IMR-90 (cell line): ENCODE measurements at regions not wholly inside any gene's neighbourhood (a gene's known extent, or its start where the extent isn't known, plus 50 kb on each side); places are given as distances from the start of the nearest gene placed in this dataset.

ENCODE experiments used
- ATAC-seq: fragments of 200-7000 bp; cut with Tn5 transposase; 2 replicates; pipeline ENCODE4 v1.9.1; 2020; ENCODE audit warnings: low read depth, mild to moderate bottlenecking, moderate library complexity
- BruUV-seq: library from RNA; stranded (reverse); fragments of 400-500 nt; replicated peaks from 2 replicates; lab custom pipeline; 2021; lab: Mats Ljungman, UMichigan
- CTCF ChIA-PET: fragments of 300-600 bp; formaldehyde crosslinking; extraction: SDS; loops from one replicate; lab custom pipeline; 2021; ENCODE audit warnings: antibody characterized with exemption; lab: Yijun Ruan, JAX
- POLR2A ChIA-PET: fragments of 300-600 bp; sonication (Branson Sonifier 250); formaldehyde crosslinking; loops from one replicate; lab custom pipeline; 2022; ENCODE audit warnings: antibody characterized with exemption; ENCODE audit not compliant: unreplicated experiment; lab: Charles Lee
- DNase-seq: peaks from one replicate; pipeline ENCODE4 v3.0.0; 2013
- H2AFZ ChIP-seq: replicated peaks from 2 replicates; pipeline ENCODE3; 2013; ENCODE audit warnings: low read length, mild to moderate bottlenecking; ENCODE audit not compliant: poor library complexity
- H2AK5ac ChIP-seq: 2 replicates; pipeline ENCODE4 v1.6.1; 2013; ENCODE audit warnings: low read depth, low read length, inconsistent platforms
- H2AK9ac ChIP-seq: replicated peaks from 2 replicates; pipeline ENCODE3; 2013; ENCODE audit warnings: mild to moderate bottlenecking, low read depth, low read length, moderate library complexity; ENCODE audit not compliant: poor library complexity
- H2BK120ac ChIP-seq: 2 replicates; pipeline ENCODE4 v1.6.1; 2013; ENCODE audit warnings: low read depth, low read length, inconsistent platforms
- H2BK15ac ChIP-seq: 3 replicates; pipeline ENCODE4 v1.6.1; 2013; ENCODE audit warnings: low read depth, low read length, inconsistent platforms
- H2BK20ac ChIP-seq: 2 replicates; pipeline ENCODE4 v1.6.1; 2013; ENCODE audit warnings: low read depth, mild to moderate bottlenecking, inconsistent platforms, low read length, moderate library complexity
- H2BK5ac ChIP-seq: 2 replicates; pipeline ENCODE4 v1.6.1; 2013; ENCODE audit warnings: mild to moderate bottlenecking, low read depth, low read length, inconsistent platforms; ENCODE audit not compliant: poor library complexity, severe bottlenecking
- H3K14ac ChIP-seq: replicated peaks from 2 replicates; pipeline ENCODE4 v1.6.1; 2013; ENCODE audit warnings: low read depth, low read length, inconsistent platforms
- H3K18ac ChIP-seq: 2 replicates; pipeline ENCODE4 v1.6.1; 2013; ENCODE audit warnings: low read depth, low read length, control low read depth
- H3K23ac ChIP-seq: 2 replicates; pipeline ENCODE4 v1.6.1; 2013; ENCODE audit warnings: low read depth, low read length, inconsistent platforms
- H3K27ac ChIP-seq: 2 replicates; pipeline ENCODE4 v1.5.1; 2013; ENCODE audit warnings: mild to moderate bottlenecking, control low read depth, low read length; ENCODE audit not compliant: insufficient read depth
- H3K27me3 ChIP-seq: 2 replicates; pipeline ENCODE4 v1.6.1; 2013; ENCODE audit warnings: low read length; ENCODE audit not compliant: control insufficient read depth, insufficient read depth
- H3K36me3 ChIP-seq: 2 replicates; pipeline ENCODE4 v1.6.1; 2013; ENCODE audit warnings: low read length, mixed read lengths; ENCODE audit not compliant: control insufficient read depth, insufficient read depth
- H3K4ac ChIP-seq: 2 replicates; pipeline ENCODE4 v1.6.1; 2013; ENCODE audit warnings: low read depth, low read length, inconsistent platforms
- H3K4me1 ChIP-seq: 2 replicates; pipeline ENCODE4 v1.6.1; 2013; ENCODE audit warnings: low read length, mixed read lengths; ENCODE audit not compliant: control insufficient read depth, insufficient read depth
- H3K4me2 ChIP-seq: 2 replicates; pipeline ENCODE4 v1.6.1; 2013; ENCODE audit warnings: low read depth, mild to moderate bottlenecking, control low read depth, low read length, moderate library complexity
- H3K4me3 ChIP-seq: 2 replicates; pipeline ENCODE4 v1.5.1; 2013; ENCODE audit warnings: low read depth, mild to moderate bottlenecking, control low read depth, low read length, moderate library complexity; ENCODE audit not compliant: insufficient read depth
- H3K56ac ChIP-seq: 2 replicates; pipeline ENCODE4 v1.6.1; 2013; ENCODE audit warnings: low read length, inconsistent platforms; ENCODE audit not compliant: insufficient read depth; ENCODE audit errors: extremely low read depth
- H3K79me1 ChIP-seq, 2 experiments: 2 replicates each; pipeline ENCODE4 v1.6.1; 2013; ENCODE audit warnings: low read length in 2 of 2, inconsistent platforms in 1 of 2, low read depth in 1 of 2
- H3K9ac ChIP-seq: 2 replicates; pipeline ENCODE4 v1.6.1; 2013; ENCODE audit warnings: low read depth, low read length, control low read depth
- H3K9me1 ChIP-seq: 2 replicates; pipeline ENCODE4 v1.6.1; 2013; ENCODE audit warnings: low read length, inconsistent platforms; ENCODE audit not compliant: insufficient read depth
- H3K9me3 ChIP-seq: 2 replicates; pipeline ENCODE4 v1.6.1; 2013; ENCODE audit warnings: low read length; ENCODE audit not compliant: control insufficient read depth, insufficient read depth
- H4K20me1 ChIP-seq: 2 replicates; pipeline ENCODE4 v1.6.1; 2013; ENCODE audit warnings: low read length, inconsistent platforms; ENCODE audit not compliant: insufficient read depth
- H4K5ac ChIP-seq: 2 replicates; pipeline ENCODE4 v1.6.1; 2013; ENCODE audit warnings: mild to moderate bottlenecking, low read depth, low read length, control low read depth
- H4K8ac ChIP-seq, 2 experiments: 2 replicates each; pipeline ENCODE4 v1.6.1; 2013; ENCODE audit warnings: low read depth in 2 of 2, low read length in 2 of 2, control low read depth in 1 of 2, inconsistent platforms in 1 of 2
- H4K91ac ChIP-seq: 2 replicates; pipeline ENCODE4 v1.6.1; 2013; ENCODE audit warnings: low read depth, low read length, inconsistent platforms; ENCODE audit not compliant: insufficient read depth
- BHLHE40 ChIP-seq: fragments of 150-350 bp; IDR thresholded peaks from 2 replicates; pipeline ENCODE4 v1.6.1; 2016; ENCODE audit warnings: mild to moderate bottlenecking, low read depth, low read length
- CEBPB ChIP-seq: IDR thresholded peaks from 2 replicates; pipeline ENCODE4 v1.6.1; 2012; ENCODE audit warnings: low read depth, low read length, improper control_type of control experiment
- CHD1 ChIP-seq: IDR thresholded peaks from 2 replicates; pipeline ENCODE4 v1.6.1; 2012; ENCODE audit warnings: low read depth, low read length, improper control_type of control experiment
- MXI1 ChIP-seq: IDR thresholded peaks from 2 replicates; pipeline ENCODE4 v1.6.1; 2012; ENCODE audit warnings: low read depth, mild to moderate bottlenecking, low read length, moderate library complexity, borderline replicate concordance
- NFE2L2 ChIP-seq: fragments of 150-350 bp; IDR thresholded peaks from 2 replicates; pipeline ENCODE4 v1.6.1; 2016; ENCODE audit warnings: low read depth, mild to moderate bottlenecking, low read length
- RAD21 ChIP-seq: IDR thresholded peaks from 2 replicates; pipeline ENCODE4 v1.6.1; 2012; ENCODE audit warnings: low read length, improper control_type of control experiment
- RFX5 ChIP-seq: IDR thresholded peaks from 2 replicates; pipeline ENCODE4 v1.8.0; 2012; ENCODE audit warnings: low read depth, mild to moderate bottlenecking, low read length, moderate library complexity
- SMC3 ChIP-seq: fragments of 150-350 bp; IDR thresholded peaks from 2 replicates; pipeline ENCODE4 v1.6.1; 2016; ENCODE audit warnings: low read depth, mild to moderate bottlenecking, antibody characterized with exemption, low read length, moderate library complexity
- WGBS, 2 experiments: methylation state at CpG; one replicate each; pipeline versions ENCODE4 v1.1.5 to v1.1.7; 2013; ENCODE audit warnings: missing lambda C conversion rate in 2 of 2; ENCODE audit not compliant: insufficient read length in 1 of 2; ENCODE audit errors: extremely low coverage in 2 of 2; 5-methylcytosine and 5-hydroxymethylcytosine counted together
- dilution Hi-C: fragments of 300-500 bp; cut with HindIII; formaldehyde crosslinking; loops from one replicate; pipeline ENCODE4 v1.14.3; 2018; ENCODE audit warnings: low sequenced_read_pairs; ENCODE audit not compliant: unreplicated experiment
- in situ Hi-C: fragments of 300-500 bp; cut with MboI; formaldehyde crosslinking; loops from 3 replicates; pipeline ENCODE4 v1.14.3; 2019; ENCODE audit warnings: low sequenced_read_pairs, inconsistent platforms, mixed read lengths
- intact Hi-C: fragments of 100-400 bp; cut with micrococcal nuclease; formaldehyde crosslinking; loops from 2 replicates; pipeline ENCODE4 v1.10.0; 2022
- TF ChIP-seq, protein P1 (sequence below): fragments of 150-350 bp; IDR thresholded peaks from 2 replicates; pipeline ENCODE4 v1.6.1; 2017; ENCODE audit warnings: mild to moderate bottlenecking, antibody characterized with exemption, low read length, low read depth

DNA sequence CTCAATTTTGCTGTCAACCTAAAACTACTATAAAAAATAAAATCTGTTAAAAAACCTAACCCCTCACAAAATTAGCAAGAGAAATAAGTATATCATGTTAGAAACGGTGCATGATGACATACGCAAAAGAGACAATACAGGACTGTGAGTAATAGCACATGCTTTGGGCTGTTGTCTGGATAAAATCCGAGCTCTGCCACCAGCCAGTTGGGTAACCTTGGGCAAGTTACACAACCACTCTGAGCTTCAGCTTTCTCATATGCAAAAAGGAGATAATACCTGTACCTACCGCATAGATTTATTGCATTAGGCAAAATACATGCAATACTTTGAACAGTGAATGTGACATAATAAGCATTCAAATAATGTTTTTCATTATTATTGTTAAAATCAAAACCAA lies 481.7 kb downstream of the TLE1 start:
- H3K56ac ChIP-seq = no peak overlapping the region
- dilution Hi-C loops = no loop called here
- no peak for ATAC-seq
- no peak overlapping the region for H2AK5ac ChIP-seq
- H3K9ac ChIP-seq = no peak overlapping the region
- WGBS, 2 experiments = no CpG with 5 or more reads among the region's 4 CpGs
- H2BK5ac ChIP-seq = no peak overlapping the region
- in situ Hi-C loops = no loop called here
- no peak overlapping the region for H3K27ac ChIP-seq
- no peak overlapping the region for H4K8ac ChIP-seq
- no peak overlapping the region for H2AFZ ChIP-seq
- no peak overlapping the region for H2BK15ac ChIP-seq
- no TSS peak for BruUV-seq
- intact Hi-C loops = no loop called here
- no peak overlapping the region for H4K91ac ChIP-seq
- H3K27me3 ChIP-seq = peaks cover 2% of the 10 kb centered on the region; the same call in 1 of the 2 replicates
- no peak overlapping the region for H3K23ac ChIP-seq
- H3K18ac ChIP-seq = no peak overlapping the region
- H3K9me3 ChIP-seq = no peaks in the 10 kb centered on the region
- no peaks in the 10 kb centered on the region for H4K20me1 ChIP-seq
- no peak overlapping the region for H3K4ac ChIP-seq
- no peak overlapping the region for H2BK120ac ChIP-seq
- ChIA-PET POLR2A (no interaction called here), CTCF (no interaction called here)
- no peaks in the 10 kb centered on the region for H3K9me1 ChIP-seq
- no peaks in the 10 kb centered on the region for H3K36me3 ChIP-seq
- no peaks in the 10 kb centered on the region for H3K79me1 ChIP-seq
- no peak overlapping the region for H2BK20ac ChIP-seq
- no peak overlapping the region for H4K5ac ChIP-seq
- DNase-seq = no peak
- no peak overlapping the region for H3K4me3 ChIP-seq
- no peak overlapping the region for H3K14ac ChIP-seq
- H3K4me1 ChIP-seq = no peaks in the 10 kb centered on the region
- TF ChIP-seq, protein P1, sequence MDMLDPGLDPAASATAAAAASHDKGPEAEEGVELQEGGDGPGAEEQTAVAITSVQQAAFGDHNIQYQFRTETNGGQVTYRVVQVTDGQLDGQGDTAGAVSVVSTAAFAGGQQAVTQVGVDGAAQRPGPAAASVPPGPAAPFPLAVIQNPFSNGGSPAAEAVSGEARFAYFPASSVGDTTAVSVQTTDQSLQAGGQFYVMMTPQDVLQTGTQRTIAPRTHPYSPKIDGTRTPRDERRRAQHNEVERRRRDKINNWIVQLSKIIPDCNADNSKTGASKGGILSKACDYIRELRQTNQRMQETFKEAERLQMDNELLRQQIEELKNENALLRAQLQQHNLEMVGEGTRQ = no peak
- TF ChIP-seq RFX5 (no peak), NFE2L2 (no peak), CHD1 (no peak), SMC3 (no peak), BHLHE40 (no peak), RAD21 (no peak), CEBPB (no peak), MXI1 (no peak)
- no peak overlapping the region for H2AK9ac ChIP-seq
- H3K4me2 ChIP-seq = no peak overlapping the region
